HG02981 (cell line): ENCODE measurements at regions not wholly inside any gene's neighbourhood (a gene's known extent, or its start where the extent isn't known, plus 50 kb on each side); places are given as distances from the start of the nearest gene placed in this dataset.

Experiments used
- ATAC-seq: cut with Tn5 transposase; IDR thresholded peaks from one replicate; pipeline ENCODE4 v1.9.1; 2021; ENCODE audit warnings: mild to moderate bottlenecking, moderate library complexity; ENCODE audit not compliant: unreplicated experiment

DNA sequence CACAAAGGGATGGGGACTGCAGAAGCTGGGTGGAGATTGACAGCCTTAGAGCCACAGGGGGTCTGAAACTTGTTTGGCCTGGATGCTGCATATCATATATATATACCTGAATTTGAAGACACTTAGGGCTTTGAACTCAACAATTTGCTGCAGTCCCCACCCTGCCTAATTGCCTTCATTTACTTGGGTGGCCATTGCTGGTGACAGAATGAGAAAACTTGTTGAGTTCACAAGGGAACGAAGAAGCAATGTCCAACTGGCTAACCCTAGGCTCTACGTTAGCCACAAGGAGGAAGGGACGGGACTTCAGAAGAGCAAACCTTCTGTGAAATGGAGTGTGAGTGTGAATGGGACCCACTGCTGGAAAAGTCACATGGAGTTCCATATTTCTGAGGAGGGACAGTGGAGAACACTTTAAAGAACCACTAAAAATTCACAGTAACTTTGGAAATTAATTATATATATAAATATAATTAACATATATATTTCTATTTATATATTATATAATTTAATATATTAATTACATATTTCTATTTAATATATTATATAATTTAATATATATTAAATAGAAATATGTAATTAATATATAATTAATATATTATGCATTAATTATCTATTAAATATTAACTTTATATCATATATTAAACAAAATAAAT is 215.3 kb upstream of the SOX9 start:
- ATAC-seq, result no peak

DNA sequence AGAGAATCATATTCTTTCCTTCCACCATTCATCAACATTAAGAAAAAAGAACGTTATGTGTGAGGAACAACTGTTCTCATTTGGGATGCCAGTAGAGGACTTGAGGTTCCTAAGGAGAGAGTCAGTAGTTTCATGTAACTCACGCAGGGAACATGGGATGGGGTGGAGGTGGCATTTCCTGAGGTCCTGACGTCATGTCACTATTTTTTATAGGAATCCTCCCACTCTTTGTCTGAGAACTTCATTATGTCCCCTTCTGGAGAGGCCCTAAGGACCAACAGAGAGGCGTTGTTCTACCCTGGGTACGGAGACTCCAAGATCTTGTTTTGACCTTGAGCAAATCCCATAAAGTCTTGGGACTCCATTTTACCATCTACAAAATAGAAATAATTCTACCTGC is 211.7 kb upstream of the SOX9 start:
- no peak for ATAC-seq

DNA sequence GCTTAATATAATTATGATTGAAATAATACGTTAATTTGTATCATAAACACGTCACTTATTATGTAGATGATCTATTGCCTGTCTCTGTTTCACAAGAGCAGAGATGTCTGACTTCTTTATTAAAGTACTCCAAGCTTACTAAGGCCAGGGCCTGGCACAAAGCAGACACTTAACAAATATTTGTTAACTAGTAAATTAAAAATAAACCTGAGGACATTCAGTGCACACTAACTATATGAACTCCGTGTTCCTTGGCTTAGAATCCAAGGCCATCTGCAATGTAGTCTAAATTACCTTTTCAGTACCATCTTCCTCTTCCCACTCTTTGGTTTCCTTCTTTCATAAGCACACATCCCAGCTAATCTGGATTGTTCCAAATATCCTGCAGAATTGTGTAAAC is 210.8 kb upstream of the SOX9 start:
- ATAC-seq, result no peak

DNA sequence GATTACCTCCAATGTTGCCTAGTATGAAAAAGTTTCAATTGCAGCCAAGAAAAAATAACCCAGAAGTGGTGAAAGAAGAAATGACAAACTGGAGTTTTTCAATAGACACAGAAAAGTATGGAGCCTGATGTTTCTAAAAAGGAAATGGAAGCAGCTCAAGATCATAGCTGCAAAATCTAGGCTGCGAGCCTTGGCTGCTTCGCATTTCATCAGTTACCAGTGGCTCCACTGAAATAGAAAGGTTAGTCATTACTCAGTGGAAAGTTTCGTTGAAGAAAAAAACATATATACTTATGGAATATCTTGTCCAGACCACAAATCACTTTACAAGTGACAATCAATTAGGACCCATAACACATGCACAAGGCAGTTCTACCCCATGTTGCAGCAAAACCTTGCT is 206.8 kb upstream of the SOX9 start:
- no peak for ATAC-seq

DNA sequence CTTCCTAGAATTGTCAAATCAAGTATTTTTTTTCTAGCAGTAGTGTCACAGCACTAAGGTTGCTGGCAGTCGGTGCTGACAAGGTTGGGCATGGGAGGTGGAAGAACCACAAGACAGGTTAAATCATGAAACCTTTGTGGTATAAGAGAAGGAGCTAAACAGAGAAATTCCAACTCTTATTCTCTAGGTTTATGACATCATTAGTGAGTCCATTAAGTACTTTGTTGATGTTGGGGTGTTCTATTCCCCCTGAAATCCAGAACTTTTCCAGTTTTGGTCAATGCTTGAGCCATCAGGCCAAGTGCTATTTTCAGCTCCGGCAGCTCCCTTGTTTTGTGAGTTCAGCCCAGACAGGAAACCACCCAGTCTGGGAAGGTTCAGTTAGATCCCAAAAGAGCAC is 206.0 kb upstream of the SOX9 start:
- no peak for ATAC-seq

DNA sequence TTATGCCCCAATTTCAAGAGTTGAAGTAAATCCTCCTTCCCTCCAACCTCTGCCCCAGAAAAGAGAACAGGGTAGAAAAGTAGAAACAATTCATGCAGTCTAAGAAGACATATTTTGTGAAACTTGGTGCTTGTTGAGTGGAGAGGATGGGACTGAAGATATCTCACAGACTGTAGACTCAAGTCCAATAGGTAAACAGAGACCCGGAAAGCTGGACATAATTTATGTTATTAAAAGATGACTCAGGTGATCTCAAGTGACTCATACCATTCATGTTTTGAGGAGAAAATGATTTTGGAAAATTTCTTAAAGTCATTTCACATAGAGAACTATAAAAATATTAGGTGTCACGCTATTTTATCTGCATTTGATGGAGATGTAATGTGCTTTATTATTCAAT is 203.1 kb upstream of the SOX9 start:
- no peak for ATAC-seq

DNA sequence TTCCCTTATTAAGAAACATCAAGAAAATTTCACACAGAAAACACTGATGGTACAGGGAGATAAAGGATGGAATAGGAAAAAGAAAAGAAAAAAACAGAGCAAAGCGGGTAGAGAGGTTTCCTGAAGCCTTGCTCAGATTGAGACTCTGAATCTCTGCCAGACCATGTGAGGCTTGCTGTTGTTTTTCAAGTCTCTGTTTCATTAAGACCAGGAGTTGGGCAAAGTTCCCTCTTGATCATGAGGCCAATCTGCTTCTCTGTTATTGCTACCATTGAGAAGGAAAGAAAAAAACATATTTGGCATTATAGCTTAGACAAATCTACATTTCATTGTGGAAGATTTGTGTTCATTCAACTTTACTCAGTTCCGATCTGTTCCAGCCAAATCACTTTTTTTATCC is 201.6 kb upstream of the SOX9 start:
- no peak for ATAC-seq

DNA sequence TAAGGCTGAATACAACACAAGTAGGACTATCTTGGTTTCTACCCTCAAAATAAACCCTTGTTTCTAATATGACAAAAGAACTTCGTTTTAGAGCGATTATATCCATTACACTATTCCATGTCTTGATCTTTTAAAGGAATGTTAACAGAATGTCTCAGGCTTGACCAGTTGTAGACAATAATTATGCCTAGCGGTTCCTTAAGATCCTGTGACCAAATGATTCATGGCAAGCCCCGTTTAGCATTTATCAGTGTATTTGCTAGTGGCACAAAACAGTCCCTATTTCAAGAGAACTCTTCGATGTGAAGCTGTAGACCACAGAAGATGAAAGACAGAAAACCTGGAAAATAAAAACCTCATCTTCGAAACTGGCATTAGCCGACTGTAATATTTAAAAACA is 200.9 kb upstream of the SOX9 start:
- no peak for ATAC-seq

DNA sequence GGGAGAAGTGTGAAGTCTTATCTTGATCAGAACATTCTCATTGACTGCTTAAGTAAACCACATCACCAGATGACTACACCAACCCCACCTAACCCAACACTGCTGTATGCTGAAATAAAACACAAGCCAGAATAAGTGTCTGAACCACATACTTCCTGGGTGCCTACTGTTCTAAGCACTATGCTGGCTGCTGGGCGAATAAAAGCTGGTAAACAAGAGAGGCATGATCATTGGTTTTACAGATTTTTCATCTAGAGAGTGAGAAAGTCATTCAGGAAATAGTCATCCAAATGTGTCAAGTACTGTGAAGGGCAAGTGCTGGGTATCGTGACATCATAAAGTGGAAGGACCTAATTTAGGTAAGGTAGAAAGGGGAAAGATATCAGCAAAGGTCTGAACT is 199.0 kb upstream of the SOX9 start:
- no peak for ATAC-seq

DNA sequence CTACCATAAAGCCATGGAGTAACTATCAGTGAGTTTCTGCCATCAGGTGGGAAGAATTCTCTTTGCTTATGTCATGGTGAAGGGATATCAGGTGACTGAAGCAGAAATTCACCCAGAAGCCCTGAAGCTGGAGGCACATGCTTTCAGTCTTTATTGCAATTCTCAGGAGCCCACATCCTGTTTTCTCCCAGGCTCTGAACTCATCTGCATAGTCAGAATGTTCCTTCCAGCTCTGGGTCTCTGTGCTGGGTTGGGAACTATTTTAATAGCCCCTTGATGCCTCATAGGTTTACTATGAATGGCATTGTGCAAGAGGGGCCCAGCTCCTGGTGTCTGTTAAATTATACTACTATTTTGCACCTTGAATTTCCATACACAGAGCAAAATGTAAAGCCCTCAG is 198.4 kb upstream of the SOX9 start:
- no peak for ATAC-seq

DNA sequence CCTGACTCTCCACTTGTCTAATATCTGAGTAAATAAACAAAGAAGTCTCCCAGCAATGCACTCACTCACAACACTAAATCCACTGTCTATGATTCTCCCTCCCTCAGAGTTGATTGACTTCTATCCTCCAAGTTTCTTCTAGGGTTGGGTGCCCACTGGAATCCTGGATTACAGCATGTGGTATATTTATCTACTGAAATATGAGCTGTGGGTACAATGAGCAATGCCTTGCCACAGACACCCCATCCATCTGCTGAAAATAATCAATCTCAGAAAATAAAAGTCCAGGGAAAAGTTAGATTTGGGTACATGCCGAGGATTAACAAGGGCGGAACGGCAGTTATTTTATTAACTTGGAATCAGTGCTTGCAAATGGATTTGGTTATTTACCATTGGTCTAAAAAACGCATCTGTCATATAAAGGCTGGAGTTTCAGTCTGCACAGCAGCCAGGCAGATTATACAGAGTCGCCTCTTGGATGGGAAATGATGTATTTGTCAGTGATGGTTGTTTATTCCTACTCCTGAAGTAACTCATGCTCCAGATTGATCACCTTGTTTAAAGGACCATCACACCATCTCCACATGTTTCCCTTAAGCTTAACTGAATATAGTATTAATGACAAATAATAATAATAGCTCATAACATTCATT is 193.9 kb upstream of the SOX9 start:
- ATAC-seq, result no peak

DNA sequence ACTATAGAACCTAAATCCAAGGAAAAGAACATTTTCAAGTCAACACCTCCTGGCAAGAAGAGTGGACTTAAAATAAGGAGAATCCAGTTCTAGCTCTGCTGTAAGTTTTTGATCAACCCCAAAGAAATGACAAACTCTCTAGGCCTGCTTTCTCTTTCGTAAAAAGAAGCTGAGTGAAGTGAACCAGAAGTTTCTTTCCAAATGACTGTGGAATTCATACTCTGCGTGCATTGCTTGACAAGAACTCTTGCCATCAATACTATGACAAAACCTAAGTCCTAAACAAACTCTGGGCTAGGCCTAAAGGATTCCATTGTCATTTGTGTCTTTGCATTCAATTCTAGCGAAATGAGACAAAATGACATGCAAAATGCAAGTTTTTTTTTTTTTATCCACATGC is 187.5 kb upstream of the SOX9 start:
- no peak for ATAC-seq

DNA sequence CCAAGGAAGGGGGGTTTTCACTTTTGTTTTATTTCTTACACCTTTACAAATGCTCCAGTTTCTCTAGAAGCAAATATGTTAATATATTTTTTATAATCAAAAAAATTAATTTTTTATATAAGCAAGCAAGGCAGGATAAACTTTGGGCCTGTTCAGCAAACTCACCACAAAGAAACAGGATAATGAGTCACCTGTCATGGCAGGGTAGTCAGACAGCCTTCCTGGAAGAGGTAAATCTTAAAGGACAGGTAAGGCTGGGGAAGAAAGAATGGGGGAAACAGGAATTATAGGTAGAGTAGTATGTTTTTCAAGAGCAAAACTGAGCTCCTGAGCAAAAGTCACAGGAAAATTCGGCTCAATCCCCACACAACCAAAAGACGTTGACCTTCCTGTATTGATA is 186.3 kb upstream of the SOX9 start:
- ATAC-seq, result no peak

DNA sequence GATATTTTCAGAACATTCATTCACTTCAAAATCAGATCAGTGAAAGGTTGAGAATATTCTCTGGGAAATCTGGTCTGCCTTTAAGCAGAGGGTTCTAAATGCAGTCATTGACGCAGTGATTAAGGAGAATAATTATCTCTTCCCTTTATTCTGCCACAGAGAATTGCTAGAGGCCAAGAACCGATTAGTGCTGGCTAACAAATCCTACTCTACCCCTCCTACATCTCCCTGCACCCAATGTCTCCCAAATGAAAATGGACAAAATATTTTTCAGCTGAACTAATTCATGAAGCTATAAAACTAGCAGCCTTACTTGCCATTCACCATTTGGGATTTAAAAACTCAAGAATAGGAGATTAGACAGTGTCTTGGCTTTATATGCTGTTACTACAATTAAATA is 185.5 kb upstream of the SOX9 start:
- no peak for ATAC-seq

DNA sequence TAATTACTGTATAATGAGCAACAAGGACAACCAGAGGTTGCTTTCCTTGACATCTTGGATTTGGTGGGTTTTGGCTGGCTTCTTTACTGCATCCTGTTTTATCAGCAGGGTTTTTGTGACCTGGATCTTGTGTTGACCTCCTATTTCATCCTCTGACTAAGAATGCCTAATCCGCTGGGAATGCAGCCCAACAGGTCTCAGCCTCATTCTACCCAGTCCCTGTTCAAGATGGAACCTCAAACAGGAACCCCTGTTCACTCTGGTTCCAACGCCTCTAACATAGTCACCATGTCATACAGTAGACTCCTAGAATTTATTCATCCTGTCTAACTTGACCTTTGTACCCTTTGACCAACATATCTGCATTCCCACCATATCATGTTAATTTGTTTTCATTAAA is 183.8 kb upstream of the SOX9 start:
- no peak for ATAC-seq

DNA sequence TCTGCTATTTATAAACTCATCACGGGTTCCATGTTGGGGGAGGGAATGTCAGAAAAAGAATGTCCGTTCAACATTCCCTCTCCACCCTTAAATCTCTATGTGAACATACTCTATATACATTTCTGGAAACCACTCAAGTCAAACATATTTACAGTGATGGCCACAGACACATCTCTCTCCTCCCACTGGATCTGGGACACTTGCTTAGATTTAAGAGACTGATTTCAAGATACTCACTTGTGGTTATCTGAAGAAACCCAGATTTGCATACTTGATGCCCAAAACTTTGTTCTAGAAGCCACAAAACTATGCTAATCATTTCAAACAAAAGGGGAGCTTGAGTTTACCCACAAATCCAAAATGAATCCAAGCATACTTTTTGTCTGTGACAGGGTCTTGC is 182.9 kb upstream of the SOX9 start:
- no peak for ATAC-seq

DNA sequence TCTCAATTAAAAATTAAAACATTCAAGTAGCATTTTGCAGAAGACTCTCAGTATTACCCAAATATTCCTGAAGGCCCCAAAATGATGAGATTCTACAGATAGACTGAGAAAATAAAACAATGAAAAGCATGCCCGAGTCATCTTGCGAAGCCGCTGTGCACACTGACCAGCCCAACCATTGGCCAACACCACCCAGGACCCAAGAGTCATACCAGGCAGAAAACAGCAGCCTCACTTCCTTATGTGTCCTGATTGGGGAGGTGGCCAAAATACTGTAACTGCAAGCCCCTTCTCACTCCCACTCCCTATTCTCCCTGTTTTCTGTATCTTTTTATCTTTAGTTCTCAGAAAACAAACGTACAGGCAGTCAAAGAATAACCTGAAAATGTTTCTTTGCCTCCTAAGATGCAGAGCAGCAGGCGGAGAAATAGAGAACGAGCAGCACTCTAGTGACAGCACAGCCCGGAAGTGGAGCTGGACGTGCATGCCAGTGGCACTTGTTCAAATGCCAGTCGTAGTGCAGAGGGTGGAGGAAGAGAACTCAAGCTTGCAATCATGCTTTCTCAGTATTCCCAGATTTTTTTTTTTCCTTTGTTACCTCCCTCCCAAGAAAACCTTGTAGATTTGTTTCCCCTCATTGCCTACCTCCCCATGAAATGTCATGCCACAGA is 182.3 kb upstream of the SOX9 start:
- no peak for ATAC-seq

DNA sequence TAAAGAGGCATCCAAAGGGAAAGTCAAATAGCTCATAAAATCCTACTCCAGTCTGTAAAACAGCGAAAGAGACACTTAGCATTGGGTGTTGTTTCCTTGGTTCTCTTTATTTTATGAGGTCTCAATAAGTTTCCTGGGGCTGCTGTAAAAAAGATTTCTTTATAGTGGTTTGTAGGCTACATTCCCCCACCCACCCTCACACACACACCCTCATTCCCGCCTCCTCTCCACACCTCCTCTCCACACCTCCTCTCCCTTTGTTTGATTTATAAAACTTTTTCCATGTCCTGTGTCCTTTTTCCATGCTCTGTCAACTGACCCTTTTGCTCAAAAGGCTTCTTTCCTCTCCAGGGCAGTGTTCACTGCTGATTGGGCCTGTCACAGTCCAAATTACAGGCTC is 178.9 kb upstream of the SOX9 start:
- no peak for ATAC-seq

DNA sequence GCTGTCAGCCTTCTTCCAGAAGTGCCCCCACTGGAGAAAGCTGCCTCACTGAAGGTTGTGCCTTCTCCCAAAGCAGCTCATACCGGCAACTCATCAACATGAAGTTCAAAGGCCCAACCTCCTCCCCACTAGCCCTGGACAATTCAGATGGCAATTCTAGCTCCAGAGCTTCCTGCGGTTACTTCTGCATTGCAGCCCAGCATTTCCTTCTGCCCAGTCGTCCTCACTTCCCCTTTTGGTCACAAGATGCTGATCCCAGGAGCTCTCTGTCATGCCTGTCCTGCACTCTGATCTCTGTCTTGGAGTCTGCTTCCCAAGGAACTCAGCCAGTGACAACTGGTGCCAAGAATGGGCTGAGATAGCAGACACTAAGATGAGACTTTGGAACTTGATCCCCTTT is 178.2 kb upstream of the SOX9 start:
- ATAC-seq, result no peak

DNA sequence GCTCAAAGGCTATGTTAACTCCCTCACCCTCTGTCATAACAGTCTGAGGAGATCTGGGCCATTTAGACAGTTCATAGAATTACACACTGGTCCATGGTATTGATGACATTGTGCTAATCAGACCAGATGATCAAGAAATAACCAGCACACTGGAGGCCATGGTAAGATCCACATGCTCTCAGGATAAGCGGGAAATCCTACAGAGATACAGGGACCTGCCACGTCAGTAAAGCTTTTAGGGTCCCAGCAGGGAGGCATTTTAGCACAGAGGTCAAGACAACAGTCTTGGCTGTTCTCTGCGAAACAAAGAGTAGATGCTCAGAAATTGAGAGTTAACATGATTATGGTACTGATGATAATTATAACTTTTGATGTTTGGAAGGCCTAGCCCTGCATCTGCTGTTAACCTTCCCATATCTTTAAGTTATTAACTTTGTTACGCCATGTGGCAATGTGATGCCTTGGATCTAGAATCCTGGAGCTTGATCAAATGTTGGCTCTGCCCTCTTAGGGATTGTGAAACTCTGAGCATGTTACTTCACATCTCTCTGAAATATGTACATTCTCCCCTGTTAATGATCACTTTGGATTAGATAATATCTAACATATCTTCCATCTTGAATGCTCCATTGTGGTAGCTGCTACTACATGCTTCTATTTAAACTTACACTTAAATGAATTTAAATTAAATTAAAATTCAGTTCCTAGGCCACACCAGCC is 172.0 kb upstream of the SOX9 start:
- ATAC-seq, result no peak

DNA sequence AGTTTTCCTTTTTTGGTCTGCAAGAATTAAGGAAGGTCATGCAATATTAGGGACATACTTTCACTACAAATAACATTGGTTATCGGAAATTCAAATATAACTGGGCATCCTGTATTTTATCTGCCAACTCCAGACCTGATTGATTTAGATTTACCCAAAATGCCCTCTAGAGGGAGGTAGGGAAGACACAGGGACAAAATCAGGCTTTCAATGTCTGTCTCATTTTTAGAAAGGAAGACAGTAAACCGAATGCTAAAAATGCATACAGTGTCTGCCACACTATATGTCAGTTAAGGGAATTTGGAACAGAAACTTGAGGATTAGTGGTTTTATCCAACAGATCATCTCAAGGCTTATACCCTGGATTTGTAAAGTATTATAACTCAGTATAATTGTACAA is 161.7 kb upstream of the SOX9 start:
- ATAC-seq, result no peak

DNA sequence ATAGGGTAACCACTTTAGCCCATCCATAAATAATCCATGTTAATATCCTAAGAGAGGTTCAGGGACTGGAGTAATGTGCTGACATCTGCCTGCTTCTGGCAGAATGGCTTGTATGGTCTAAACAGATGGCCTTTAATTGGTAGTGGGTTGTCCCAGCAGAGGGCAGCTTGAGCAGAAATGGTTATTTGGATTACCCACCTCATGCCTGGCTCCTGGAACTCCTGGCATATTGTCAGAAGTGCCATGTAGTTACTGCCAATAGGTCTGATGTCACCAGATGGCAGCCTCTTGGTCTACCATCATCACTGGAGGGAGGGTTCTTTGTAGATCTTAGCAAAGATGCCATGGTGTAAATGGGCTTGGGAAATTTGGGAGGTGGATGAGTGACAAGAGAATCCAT is 157.5 kb upstream of the SOX9 start:
- no peak for ATAC-seq
